Right cardiac atrium (tissue), 5 donors: ENCODE measurements at regions not wholly inside any gene's neighbourhood (a gene's known extent, or its start where the extent isn't known, plus 50 kb on each side); places are given as distances from the start of the nearest gene placed in this dataset.

Experiments used
- ATAC-seq, 2 donors: fragments of 200-7000 bp; cut with Tn5 transposase; one replicate each; pipeline versions ENCODE4 v1.8.0 to v1.9.1; 2020; ENCODE audit warnings: moderate library complexity in 2 of 2, mild to moderate bottlenecking in 1 of 2
- DNase-seq, 3 donors: peaks; one replicate each; pipeline ENCODE4 v3.0.0-alpha.2; 2020
- H3K27ac ChIP-seq: one replicate; pipeline ENCODE4 v1.5.1; 2013; ENCODE audit warnings: mild to moderate bottlenecking, low read length, control low read depth, moderate library complexity
- H3K27me3 ChIP-seq: one replicate; pipeline ENCODE4 v1.6.1; 2013; ENCODE audit not compliant: control insufficient read depth, insufficient read depth
- H3K4me1 ChIP-seq: one replicate; pipeline ENCODE4 v1.6.1; 2013; ENCODE audit warnings: low read length; ENCODE audit not compliant: control insufficient read depth, insufficient read depth
- H3K4me3 ChIP-seq: one replicate; pipeline ENCODE4 v1.5.1; 2013; ENCODE audit warnings: low read length, control low read depth
- H3K9me3 ChIP-seq: one replicate; pipeline ENCODE4 v1.6.1; 2013; ENCODE audit warnings: low read length; ENCODE audit not compliant: control insufficient read depth
- WGBS: extraction: QIAGEN DNeasy Blood & Tissue Kit; methylation state at CpG from one replicate; pipeline ENCODE4 v1.1.7; 2013; 5-methylcytosine and 5-hydroxymethylcytosine counted together
- intact Hi-C, 4 donors: fragments of 100-400 bp; cut with DNase I; formaldehyde crosslinking; loops; one replicate each; pipeline versions ENCODE4 v1.11.0 to v1.14.0; 2022 to 2023
- donor health status: healthy with polysubstance abuse.
- donor health status: DM: no; HTN: yes; CAD: no.
- donor health status: DM: no; HTN: no; CAD: no.
- donor health status: DM: no; HTN: yes; CAD: no; lungs with severe emphysema.
- donor health status: DM: yes; HTN: yes; CAD: no.

DNA sequence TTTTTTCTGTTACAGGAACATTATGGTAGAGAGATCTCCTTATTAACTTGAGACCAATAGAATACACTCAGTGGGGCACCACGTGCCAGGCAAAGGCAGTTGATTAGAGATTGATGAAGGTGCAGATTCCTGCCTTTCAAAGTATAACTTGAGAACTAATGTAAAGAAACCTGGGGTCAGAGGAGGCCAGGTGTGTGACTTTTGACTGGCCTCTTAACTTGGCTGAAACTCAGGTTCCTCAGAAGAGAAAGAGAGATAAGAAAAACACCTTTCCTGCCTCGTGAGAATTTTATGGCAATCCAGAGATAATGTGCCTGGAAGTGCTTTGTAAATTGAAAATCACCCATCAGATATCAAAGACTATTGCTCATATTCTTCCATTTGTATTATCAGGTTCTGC is 110.7 kb upstream of the GZMB start:
- intact Hi-C loops, result no loop called here

DNA sequence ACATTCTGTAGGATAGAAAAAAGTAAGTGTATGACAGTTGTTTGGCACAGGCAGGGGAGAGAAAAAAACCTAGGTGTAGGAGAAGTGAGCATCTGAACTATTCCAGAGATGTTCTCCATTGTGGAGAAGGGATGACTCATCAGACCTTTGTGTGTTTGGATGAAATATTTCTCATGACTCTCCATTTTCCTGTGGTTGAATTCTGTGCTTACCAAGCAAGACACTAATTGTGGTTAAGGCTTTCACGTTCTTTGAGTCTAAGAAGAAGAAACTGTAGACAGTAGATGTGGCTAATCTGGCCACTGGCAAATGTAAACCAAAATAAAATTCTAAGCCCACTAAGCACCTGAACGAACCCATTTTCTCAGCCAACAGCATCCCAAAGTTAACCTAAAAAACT is 107.9 kb upstream of the GZMB start:
- DNase-seq (no peak), ATAC-seq (no peak)
- H3K4me1 ChIP-seq, result no peaks in the 10 kb centered on the region
- intact Hi-C loops, result no loop called here
- H3K27ac ChIP-seq, result no peak overlapping the region
- no peak overlapping the region for H3K4me3 ChIP-seq
- no peaks in the 10 kb centered on the region for H3K9me3 ChIP-seq
- WGBS, result 65% methylated on average over 2 of the region's 2 CpGs
- no peaks in the 10 kb centered on the region for H3K27me3 ChIP-seq

More for the DNA sequence above, 110.7 kb upstream of the GZMB start:
- no peak overlapping the region for H3K27ac ChIP-seq
- DNase-seq (no peak), ATAC-seq (no peak)
- H3K27me3 ChIP-seq, result no peaks in the 10 kb centered on the region
- H3K4me3 ChIP-seq, result no peak overlapping the region
- H3K4me1 ChIP-seq, result no peaks in the 10 kb centered on the region
- 63% methylated on average over 2 of the region's 2 CpGs for WGBS
- H3K9me3 ChIP-seq, result no peaks in the 10 kb centered on the region

DNA sequence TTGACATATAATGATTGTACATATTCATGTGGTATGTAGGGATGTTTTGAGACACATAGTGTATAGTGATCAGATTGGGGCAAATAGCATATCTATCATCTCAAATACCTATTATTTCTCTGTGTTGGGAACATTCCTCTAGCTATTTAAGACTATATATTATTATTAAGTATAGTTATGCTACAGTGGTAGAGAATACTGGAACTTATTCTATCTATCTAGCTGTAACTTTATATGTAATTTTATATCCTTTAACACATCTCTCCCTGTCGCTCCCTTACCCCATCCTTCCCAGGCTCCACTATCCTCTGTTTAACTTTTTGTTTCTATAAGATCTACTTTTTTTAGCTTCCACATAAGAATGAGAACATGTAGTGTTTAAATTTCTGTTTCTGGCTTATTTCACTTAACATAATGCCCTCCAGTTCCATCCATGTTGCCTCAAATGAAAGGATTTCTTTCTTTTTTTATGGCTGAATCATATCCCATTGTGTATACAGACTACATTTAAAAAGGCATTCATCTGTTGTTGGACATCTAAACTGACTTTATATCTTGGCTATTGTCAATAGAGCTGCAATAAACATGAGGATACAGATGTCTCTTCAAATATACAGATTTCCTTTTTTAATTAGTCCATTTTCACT is 102.1 kb upstream of the GZMB start:
- ATAC-seq (no peak), DNase-seq (no peak)
- no peaks in the 10 kb centered on the region for H3K27me3 ChIP-seq
- intact Hi-C loops, result loop anchor here in 3 of 4 donors (5.0 to 10.0 kb wide), 3 partner anchors 69 to 416 kb away; no protein-coding TSS in a partner anchor
- 70% methylated on average over 1 of the region's 1 CpG for WGBS
- H3K4me1 ChIP-seq, result no peaks in the 10 kb centered on the region
- no peaks in the 10 kb centered on the region for H3K9me3 ChIP-seq
- H3K27ac ChIP-seq, result no peak overlapping the region
- no peak overlapping the region for H3K4me3 ChIP-seq

DNA sequence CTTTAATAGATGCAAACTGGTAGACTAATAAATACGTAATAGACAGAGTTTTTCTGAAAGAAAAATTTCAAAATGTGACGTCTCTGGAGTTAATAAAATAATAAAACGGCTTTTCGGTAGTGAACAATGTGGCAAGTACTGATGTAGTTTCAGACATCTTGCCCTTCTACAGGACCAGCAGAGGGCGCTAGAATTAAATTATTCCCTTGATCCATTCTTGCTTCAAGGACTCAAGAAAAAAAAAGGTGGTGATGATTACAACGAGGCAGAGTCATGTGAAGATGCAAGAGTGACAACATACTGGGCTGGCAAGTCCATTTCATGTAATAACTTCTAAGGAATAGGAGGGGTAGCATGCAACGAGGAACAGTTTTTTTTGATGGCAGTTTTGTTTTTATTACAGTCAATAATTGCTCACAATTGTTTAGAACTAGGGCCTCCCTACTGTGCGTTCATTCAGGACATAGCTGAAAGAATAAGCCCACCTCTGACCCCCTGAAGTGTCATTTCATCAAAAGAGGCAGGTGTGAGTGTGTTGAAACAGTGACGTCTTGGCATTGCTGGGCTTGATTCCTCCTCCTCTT is 101.0 kb upstream of the GZMB start:
- Histone ChIP-seq H3K4me1 (no peaks in the 10 kb centered on the region), H3K4me3 (no peak overlapping the region), H3K27ac (no peak overlapping the region), H3K27me3 (no peaks in the 10 kb centered on the region), H3K9me3 (no peaks in the 10 kb centered on the region)
- 22% methylated on average over 9 of the region's 9 CpGs for WGBS
- DNase-seq (peak in 1 of 3 donors; percentile 19), ATAC-seq (peak; percentile 69 to 73)
- intact Hi-C loops, result loop anchor here (5.0 to 10.0 kb wide), 3 partner anchors 70 to 417 kb away; no protein-coding TSS in a partner anchor

DNA sequence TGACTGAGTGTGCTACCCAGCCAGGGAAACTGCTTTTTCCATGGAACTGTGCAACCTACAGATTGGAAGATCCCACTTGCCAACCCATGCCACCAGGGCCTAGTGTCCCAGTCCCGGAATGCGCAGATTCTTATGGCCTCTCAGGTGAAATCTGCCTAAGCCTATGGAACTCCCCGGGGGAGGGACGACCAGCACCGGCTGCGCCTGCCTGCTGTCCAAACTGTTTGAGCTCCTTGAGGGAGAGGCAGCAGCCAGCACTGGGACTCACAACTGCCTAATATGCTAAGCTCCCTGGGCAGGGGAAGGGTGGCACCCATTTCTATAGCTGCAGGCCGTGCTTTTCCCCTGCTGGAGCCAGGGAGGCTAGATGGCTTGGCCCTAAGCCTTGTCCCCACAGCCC is 92.5 kb upstream of the GZMB start:
- ATAC-seq, result no peak
- Histone ChIP-seq H3K27ac (no peak overlapping the region), H3K9me3 (no peaks in the 10 kb centered on the region), H3K4me1 (no peaks in the 10 kb centered on the region), H3K4me3 (no peak overlapping the region), H3K27me3 (no peaks in the 10 kb centered on the region)
- 91% methylated on average over 7 of the region's 7 CpGs for WGBS
- intact Hi-C loops, result no loop called here
- no peak for DNase-seq

DNA sequence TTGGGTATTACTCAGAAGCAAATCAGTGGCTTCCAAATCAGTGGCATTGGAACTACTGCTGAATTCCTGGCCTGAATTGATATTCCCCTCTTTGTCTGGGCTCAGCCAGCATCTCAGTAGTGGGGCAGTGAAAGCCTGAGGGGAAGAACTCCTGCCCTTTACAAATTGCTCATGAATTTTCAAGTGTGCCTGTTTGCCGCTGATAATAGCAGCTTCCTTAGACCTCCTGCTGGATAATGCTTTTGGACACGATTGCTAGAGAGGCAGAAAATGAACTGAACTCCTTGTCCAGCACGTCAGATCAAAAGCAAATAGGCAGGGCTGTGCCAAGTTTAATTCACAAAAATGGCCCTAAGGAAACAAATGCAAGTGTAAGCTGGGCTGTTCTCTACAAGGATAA is 91.3 kb upstream of the GZMB start:
- WGBS, result 32% methylated on average over 3 of the region's 3 CpGs
- H3K4me3 ChIP-seq, result no peak overlapping the region
- no peaks in the 10 kb centered on the region for H3K4me1 ChIP-seq
- H3K9me3 ChIP-seq, result no peaks in the 10 kb centered on the region
- ATAC-seq, result no peak
- no peak for DNase-seq
- no peak overlapping the region for H3K27ac ChIP-seq
- intact Hi-C loops, result no loop called here
- H3K27me3 ChIP-seq, result no peaks in the 10 kb centered on the region

- DNase-seq (no peak), ATAC-seq (no peak)
- no peak overlapping the region for H3K4me3 ChIP-seq
- no peaks in the 10 kb centered on the region for H3K9me3 ChIP-seq
- WGBS, result 59% methylated on average over 3 of the region's 3 CpGs
- H3K27me3 ChIP-seq, result no peaks in the 10 kb centered on the region
- intact Hi-C loops, result no loop called here
- no peaks in the 10 kb centered on the region for H3K4me1 ChIP-seq
- no peak overlapping the region for H3K27ac ChIP-seq
These were observed 87.8 kb upstream of the GZMB start for GRCh38 chr14:24721775-24722174.

DNA sequence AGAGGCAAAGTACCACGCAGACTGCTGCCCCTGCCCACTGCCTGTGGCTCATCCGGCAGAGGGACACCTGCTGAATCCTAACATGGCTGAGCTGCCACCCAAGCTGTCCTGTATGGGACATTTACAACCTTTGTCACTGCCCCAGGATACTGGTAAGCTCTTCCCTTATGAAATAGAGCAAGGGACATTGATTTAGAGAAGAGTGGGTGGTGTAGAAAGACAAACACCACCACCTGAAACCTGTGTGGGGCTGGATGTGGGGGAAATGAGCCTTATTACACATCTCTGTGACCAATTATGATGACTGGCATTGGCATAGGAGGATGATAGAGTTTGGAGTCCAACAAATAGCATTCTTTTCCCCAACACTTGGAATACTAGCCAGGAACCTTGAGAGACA is 81.2 kb upstream of the GZMB start:
- Histone ChIP-seq H3K9me3 (no peaks in the 10 kb centered on the region), H3K4me1 (no peaks in the 10 kb centered on the region), H3K27me3 (no peaks in the 10 kb centered on the region), H3K4me3 (no peak overlapping the region), H3K27ac (no peak overlapping the region)
- ATAC-seq (no peak), DNase-seq (no peak)
- intact Hi-C loops, result no loop called here
- 91% methylated on average over 2 of the region's 2 CpGs for WGBS

GRCh38 chr14:24713404-24713803 is 79.4 kb upstream of the GZMB start:
- intact Hi-C loops, result no loop called here
- Histone ChIP-seq H3K27ac (no peak overlapping the region), H3K4me1 (no peaks in the 10 kb centered on the region), H3K27me3 (no peaks in the 10 kb centered on the region), H3K9me3 (no peaks in the 10 kb centered on the region), H3K4me3 (no peak overlapping the region)
- ATAC-seq (no peak), DNase-seq (no peak)
- WGBS, result 91% methylated on average over 4 of the region's 4 CpGs

DNA sequence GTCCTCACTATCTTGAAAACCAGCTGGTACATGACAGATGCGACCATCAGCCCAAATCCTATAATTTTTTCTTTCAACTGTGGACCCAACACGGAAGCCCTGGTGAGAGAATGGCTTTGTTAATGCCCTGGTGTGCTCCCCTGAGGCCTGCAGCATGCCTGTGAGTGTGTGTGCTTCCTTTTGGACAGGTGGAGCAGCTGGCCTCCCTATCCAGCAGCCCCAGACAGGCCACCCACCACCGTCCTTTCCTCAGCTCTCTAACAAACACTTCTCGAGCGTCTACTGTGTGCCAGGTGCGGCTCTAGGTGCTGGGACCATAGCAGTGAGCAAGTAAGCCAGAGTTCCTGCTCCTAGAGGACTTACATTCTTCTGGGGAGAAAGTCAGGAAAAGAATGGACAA is 78.9 kb upstream of the GZMB start:
- 80% methylated on average over 6 of the region's 6 CpGs for WGBS
- intact Hi-C loops, result no loop called here
- Histone ChIP-seq H3K27me3 (no peaks in the 10 kb centered on the region), H3K4me3 (no peak overlapping the region), H3K9me3 (no peaks in the 10 kb centered on the region), H3K4me1 (no peaks in the 10 kb centered on the region), H3K27ac (no peak overlapping the region)
- ATAC-seq (no peak), DNase-seq (no peak)

- Histone ChIP-seq H3K27me3 (no peaks in the 10 kb centered on the region), H3K27ac (no peak overlapping the region), H3K9me3 (no peaks in the 10 kb centered on the region), H3K4me3 (no peak overlapping the region), H3K4me1 (no peaks in the 10 kb centered on the region)
- ATAC-seq (no peak), DNase-seq (no peak)
- intact Hi-C loops, result no loop called here
- WGBS, result 85% methylated on average over 1 of the region's 1 CpG
These were observed 78.4 kb upstream of the GZMB start for GRCh38 chr14:24712374-24712773.
